ENCODE measurements at regions not wholly inside any gene's neighbourhood (a gene's known extent, or its start where the extent isn't known, plus 50 kb on each side); places are given as distances from the start of the nearest gene placed in this dataset.

DNA sequence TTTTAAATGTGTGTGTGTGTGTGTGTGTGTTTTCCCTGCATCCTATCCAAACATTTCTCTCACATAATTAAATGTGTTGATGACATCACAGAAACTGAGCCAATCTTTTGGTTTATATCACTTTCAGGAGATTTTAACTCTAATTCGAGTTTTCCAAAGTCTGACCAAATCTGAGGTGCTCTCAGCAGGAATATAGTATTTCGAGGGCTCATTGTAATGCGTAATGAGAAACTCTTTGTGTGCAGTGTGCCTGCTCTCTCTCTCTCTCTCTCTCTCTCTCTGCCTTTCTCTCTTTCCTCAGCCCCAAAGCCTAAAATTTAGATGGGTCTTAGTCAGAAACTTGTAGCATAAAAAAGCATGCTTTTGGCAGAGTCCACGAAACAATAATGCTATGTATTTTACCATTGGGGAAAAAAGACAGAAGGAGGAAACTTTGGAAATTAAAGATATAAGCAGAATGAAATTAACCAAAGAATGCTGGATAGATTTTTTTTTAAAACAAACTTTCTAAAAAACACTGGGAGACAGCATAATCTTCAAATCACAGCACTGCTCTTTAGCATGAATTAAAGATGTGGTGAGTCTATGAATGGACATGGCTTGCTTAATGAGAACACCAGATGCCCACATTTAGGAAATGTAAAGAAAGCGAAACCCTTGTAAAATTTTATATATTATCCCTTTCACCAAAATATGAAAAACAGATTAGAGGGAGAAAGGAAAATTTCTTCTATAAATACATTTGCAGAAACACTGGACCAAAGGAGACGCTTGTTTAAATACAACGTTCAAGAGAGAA lies 206.8 kb upstream of the HABP2 start:
- DNase-seq (ENCODE audit: low spot score in 2 of 2), result no peak
- Histone ChIP-seq H3K9me3 (peaks cover 0 to 7% (median 0%) of the 10 kb centered on the region in 4 donors), H3K36me3 (no peaks in the 10 kb centered on the region), H3K27me3 (no peaks in the 10 kb centered on the region), H3K4me1 (no peaks in the 10 kb centered on the region), H3K27ac (no peak overlapping the region), H3K4me3 (no peak overlapping the region)
- WGBS, 2 donors, result 63 to 65% methylated on average over 7 of the region's 7 CpGs
- no peak for TF ChIP-seq EP300 (IDR thresholded peaks at IDR 0.05)
- TF ChIP-seq, protein P1, sequence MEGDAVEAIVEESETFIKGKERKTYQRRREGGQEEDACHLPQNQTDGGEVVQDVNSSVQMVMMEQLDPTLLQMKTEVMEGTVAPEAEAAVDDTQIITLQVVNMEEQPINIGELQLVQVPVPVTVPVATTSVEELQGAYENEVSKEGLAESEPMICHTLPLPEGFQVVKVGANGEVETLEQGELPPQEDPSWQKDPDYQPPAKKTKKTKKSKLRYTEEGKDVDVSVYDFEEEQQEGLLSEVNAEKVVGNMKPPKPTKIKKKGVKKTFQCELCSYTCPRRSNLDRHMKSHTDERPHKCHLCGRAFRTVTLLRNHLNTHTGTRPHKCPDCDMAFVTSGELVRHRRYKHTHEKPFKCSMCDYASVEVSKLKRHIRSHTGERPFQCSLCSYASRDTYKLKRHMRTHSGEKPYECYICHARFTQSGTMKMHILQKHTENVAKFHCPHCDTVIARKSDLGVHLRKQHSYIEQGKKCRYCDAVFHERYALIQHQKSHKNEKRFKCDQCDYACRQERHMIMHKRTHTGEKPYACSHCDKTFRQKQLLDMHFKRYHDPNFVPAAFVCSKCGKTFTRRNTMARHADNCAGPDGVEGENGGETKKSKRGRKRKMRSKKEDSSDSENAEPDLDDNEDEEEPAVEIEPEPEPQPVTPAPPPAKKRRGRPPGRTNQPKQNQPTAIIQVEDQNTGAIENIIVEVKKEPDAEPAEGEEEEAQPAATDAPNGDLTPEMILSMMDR (IDR thresholded peaks at IDR 0.05), result no peak
- no peak for TF ChIP-seq POLR2A (IDR thresholded peaks at IDR 0.05)

DNA sequence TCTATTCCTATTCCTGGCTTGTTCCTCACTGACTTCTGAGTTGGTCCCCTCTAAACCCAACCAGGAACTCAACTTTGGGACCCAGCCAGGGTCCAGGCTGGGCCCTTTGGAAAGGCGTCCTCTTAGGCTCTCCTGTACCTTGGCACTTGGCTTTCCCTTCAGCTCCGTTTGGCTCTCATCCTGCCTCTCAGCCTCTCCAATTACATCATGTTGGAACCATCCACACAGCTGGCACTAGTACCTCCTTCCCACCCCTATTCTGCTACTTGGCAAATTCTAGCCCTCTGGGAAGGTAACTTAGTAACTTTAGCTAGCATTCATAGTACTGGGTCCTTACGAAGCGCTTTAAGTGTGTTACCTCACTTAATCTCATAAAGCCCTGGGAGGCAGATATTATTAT lies 205.3 kb upstream of the HABP2 start:
- no peak for DNase-seq (ENCODE audit: low spot score in 2 of 2)
- Histone ChIP-seq H3K9me3 (peaks cover 0 to 7% (median 0%) of the 10 kb centered on the region in 4 donors), H3K4me3 (no peak overlapping the region), H3K36me3 (no peaks in the 10 kb centered on the region), H3K27ac (no peak overlapping the region), H3K27me3 (no peaks in the 10 kb centered on the region), H3K4me1 (no peaks in the 10 kb centered on the region)
- TF ChIP-seq, protein P1 (IDR thresholded peaks at IDR 0.05), result no peak
- no peak for TF ChIP-seq EP300 (IDR thresholded peaks at IDR 0.05)
- WGBS, 2 donors, result 68 to 84% methylated on average over 4 of the region's 4 CpGs

DNA sequence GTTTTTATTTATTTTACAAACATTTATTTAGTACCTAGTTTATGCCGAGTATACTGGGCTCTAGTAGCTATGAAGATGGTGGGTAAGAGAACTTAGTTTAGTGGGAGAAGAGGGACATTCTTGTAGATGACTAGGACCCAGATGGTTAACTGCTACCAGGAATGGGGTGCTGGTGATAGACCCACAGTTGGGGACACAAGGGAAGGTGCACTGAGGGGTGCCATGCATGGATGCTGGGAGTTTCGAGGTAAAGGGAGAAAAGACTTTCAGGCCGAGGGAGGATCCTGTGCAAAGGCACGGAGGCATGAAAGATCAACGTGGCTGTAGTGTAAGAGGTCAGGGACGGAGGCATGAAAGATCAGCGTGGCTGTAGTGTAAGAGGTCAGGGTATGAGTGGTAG lies 204.2 kb upstream of the HABP2 start:
- Histone ChIP-seq H3K27me3 (no peaks in the 10 kb centered on the region), H3K4me3 (no peak overlapping the region), H3K4me1 (no peaks in the 10 kb centered on the region), H3K9me3 (peaks cover 0 to 7% (median 0%) of the 10 kb centered on the region in 4 donors), H3K36me3 (no peaks in the 10 kb centered on the region), H3K27ac (no peak overlapping the region)
- TF ChIP-seq, protein P1 (IDR thresholded peaks at IDR 0.05), result no peak
- TF ChIP-seq EP300 (IDR thresholded peaks at IDR 0.05) (no peak), POLR2A (IDR thresholded peaks at IDR 0.05) (no peak)
- no peak for DNase-seq (ENCODE audit: low spot score in 2 of 2)
- WGBS, 2 donors, result 92 to 93% methylated on average over 7 of the region's 7 CpGs

DNA sequence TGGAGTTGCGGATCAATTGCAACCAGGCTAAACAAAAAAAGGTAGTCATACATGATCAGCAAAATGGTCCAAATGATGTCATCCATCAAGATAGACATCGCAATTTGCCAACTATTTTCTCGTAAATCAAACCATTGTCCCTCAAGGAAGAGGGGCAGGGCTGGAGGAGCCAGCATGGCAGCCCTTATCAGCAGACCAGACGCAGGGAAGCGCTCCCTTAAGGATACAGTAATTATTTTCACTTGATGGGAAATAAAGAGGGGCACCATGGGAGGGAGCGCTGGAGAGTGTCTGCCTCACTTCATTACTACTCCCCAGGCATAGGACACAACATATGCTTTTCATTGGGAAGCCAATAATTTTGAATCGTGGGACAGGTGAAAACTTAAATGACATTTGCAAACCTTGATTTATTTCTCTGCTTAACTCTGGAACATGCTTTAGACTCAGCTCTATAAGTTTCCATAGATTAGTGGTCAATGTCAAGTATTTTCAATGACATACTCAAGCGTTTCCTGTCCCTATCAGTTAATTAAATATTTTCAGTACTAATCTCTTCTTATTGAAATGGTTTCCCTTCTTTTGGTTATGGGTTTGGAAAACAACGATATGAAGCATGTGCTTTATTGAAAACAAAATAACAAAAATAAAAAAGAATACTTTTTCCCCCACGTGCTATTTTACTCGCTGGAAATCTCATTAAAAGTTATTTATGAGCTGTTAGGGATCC lies 202.4 kb upstream of the HABP2 start:
- no peak overlapping the region for H3K4me3 ChIP-seq
- 60 to 68% methylated on average over 11 of the region's 11 CpGs for WGBS, 2 donors
- H3K27me3 ChIP-seq, result no peaks in the 10 kb centered on the region
- TF ChIP-seq POLR2A (IDR thresholded peaks at IDR 0.05) (no peak), EP300 (IDR thresholded peaks at IDR 0.05) (no peak)
- TF ChIP-seq, protein P1 (IDR thresholded peaks at IDR 0.05), result no peak
- DNase-seq (ENCODE audit: low spot score in 2 of 2), result no peak
- no peaks in the 10 kb centered on the region for H3K36me3 ChIP-seq
- H3K4me1 ChIP-seq, result no peaks in the 10 kb centered on the region
- no peaks in the 10 kb centered on the region for H3K9me3 ChIP-seq
- H3K27ac ChIP-seq, result no peak overlapping the region

DNA sequence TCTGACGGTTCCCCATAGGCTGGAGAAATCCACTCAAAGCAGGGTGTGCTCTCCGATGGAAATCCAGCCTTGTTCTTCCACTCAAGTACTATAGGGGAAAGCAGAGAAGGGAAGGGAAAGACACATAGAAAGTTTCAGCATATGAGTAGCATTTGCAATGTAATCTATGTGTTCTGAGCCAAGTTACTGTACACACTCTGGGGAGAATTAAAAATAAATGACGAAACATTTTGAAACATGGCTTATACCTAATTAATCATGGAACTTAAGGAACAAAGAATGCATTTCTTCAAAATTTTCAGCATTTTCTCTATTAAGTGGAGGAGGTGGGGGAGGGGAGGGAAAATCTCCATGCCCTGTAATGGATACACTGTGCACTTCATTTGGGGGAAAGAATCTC lies 198.1 kb upstream of the HABP2 start:
- TF ChIP-seq POLR2A (IDR thresholded peaks at IDR 0.05) (no peak), EP300 (IDR thresholded peaks at IDR 0.05) (no peak)
- TF ChIP-seq, protein P1 (IDR thresholded peaks at IDR 0.05), result no peak
- 67 to 79% methylated on average over 3 of the region's 3 CpGs for WGBS, 2 donors
- no peak for DNase-seq (ENCODE audit: low spot score in 2 of 2)
- Histone ChIP-seq H3K4me3 (no peak overlapping the region), H3K4me1 (no peaks in the 10 kb centered on the region), H3K27me3 (no peaks in the 10 kb centered on the region), H3K9me3 (no peaks in the 10 kb centered on the region), H3K36me3 (no peaks in the 10 kb centered on the region), H3K27ac (no peak overlapping the region)

All from tibial nerve (tissue), 4 donors.